Ecto neural progenitor cell (in vitro differentiated cells): ENCODE measurements at regions not wholly inside any gene's neighbourhood (a gene's known extent, or its start where the extent isn't known, plus 50 kb on each side); places are given as distances from the start of the nearest gene placed in this dataset.
"Not testable (repeated sequence)": the region's sequence is repeated elsewhere in the genome, so short reads cannot be mapped to it uniquely, and the experiment has no call there.

Experiments used
- DNase-seq: peaks from one replicate; pipeline ENCODE4 v3.0.0-alpha.2; 2018; ENCODE audit warnings: low spot score

DNA sequence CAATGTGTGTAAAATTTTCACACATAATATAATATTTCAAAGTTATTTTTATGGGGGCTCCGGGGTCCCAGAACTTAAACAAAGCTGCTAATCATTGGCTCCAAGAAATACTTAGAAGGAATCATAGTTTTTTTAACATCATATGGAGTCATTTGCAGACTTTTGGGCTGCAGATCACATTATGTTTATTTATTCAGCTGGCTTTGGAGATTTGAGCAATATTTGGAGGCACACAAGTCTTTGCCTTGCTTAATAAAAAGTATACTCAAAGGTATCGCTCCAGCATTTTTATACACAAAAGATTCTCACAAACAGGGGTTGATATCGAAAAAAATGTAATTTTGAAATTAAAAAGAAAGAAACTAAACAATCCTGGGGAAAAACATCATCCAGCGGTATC is 382.5 kb upstream of the TENM3 start:
- no peak for DNase-seq

DNA sequence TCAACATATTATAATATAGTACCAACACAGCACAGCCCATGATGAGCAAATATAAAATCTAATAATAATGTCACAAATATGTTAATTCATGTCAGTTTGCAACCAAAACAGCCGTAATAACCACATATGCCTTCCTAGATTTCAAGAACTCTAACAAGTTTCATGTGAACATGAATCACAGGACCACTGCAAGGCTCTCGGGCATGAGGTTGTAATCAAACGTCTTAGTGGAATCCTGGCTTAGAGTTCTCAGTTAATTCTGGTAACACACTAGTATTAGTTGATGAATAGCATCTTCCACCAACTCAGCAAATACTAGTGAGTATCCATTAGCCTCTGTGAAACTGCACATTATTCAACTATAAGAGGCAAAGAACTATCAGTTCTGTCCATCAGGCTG is 379.3 kb upstream of the TENM3 start:
- DNase-seq, result no peak

DNA sequence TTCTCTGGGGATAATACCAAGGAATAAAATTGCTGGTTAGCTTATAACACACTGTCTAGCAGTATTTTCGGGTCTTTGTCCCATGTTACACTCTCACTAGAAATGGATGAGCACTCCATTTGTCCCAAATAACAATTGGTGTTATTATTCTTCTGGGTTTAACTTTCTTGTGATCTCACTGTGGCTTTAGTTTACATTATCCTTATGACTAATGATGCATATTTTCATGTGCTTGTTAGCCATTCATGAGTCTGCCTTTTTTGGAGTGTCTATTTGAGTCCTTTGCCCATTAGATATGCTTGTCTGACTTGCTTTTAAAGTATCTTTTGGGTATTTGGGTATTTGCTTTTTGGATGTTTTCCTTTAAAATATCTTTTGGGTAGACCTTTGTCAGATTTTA is 372.9 kb upstream of the TENM3 start:
- no peak for DNase-seq

DNA sequence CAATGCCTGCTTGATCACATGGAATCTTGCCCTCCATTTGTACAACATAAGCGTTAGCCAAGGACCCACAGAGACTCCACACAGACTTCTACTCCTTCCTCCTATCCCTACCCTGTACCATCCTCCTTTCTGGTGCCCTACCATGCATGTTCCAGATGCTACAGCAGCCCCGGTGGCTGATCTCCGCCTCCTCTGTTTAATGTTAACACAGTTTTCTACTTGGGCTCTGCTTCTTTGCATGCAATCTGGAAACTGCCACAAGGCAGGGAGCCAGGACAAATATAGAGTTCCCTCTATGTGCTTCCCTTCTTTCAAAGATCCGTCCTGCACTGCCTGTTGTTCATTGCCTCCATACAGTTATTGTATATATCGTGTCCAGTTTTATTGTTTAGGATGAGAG is 368.6 kb upstream of the TENM3 start:
- DNase-seq, result no peak

DNA sequence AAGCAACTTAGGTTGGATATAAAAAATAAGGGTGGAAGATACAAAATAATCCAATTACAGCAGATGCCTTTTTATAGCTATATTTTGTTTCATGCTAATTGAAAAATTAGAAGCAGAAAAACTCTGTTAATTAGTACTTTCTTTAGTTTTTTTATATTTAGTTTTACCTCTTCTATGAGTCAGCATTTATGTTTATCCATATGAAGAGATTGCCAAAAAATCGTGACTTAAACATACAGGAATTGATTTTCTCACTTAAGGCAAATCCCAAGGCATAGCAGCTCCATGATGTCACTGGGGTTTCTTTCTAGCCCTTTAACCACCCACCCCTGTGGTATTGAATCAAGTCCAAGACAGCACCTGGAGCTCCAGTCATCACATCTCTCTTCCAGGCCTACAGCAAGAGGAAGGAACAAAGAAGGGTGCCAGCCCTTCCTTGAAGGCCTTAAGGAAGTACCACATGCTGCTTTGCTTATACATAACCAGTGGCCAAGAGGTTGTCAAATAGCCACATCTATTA is 365.8 kb upstream of the TENM3 start:
- DNase-seq, result no peak

GRCh38 chr4:181890031-181890430 is 353.2 kb upstream of the TENM3 start:
- no peak for DNase-seq

DNA sequence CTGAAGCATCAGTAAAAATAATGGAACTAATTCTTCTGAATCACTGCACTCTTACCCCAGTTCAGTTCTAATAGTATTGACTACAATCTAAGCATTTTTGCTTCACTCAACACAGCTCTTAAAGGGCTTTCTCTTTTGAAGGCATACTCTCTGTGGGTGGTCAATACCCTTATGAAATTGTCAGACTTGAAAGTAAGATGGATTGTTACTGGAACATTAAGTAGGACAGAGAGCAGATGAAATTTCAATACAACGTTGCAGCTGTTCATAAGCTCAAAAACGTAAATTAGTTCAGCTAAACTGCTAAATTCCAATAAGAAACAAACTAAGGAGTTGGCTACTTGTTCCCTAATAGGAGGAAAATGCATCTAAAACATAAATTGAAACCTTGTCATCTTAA is 352.3 kb upstream of the TENM3 start:
- DNase-seq, result no peak

GRCh38 chr4:181896614-181897013 is 346.6 kb upstream of the TENM3 start:
- DNase-seq, result no peak

- DNase-seq, result no peak
These were observed 345.3 kb upstream of the TENM3 start for GRCh38 chr4:181897935-181898334.

- not testable (repeated sequence) for DNase-seq
These were observed 340.8 kb upstream of the TENM3 start for GRCh38 chr4:181902404-181902803.

DNA sequence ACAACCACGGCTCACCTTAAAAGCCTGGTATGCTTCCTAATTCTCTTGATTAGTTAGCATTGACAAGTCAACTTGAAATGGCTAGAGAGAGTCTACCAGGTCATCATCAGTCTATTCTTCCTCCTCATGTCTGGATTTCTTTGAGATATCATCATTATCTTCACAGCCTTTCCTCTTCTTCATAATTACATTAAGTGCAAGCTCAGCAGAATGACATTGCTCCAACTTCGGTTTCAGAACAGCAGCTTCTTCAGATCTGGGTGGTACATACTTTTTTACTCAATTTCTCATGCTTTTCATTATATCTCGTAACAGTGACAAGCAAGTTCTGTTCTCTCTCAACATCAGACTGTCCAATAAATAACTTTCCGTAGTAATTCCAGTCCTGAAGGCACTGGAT is 337.5 kb upstream of the TENM3 start:
- no peak for DNase-seq

- no peak for DNase-seq
These were observed 335.0 kb upstream of the TENM3 start for GRCh38 chr4:181908168-181908567.

DNA sequence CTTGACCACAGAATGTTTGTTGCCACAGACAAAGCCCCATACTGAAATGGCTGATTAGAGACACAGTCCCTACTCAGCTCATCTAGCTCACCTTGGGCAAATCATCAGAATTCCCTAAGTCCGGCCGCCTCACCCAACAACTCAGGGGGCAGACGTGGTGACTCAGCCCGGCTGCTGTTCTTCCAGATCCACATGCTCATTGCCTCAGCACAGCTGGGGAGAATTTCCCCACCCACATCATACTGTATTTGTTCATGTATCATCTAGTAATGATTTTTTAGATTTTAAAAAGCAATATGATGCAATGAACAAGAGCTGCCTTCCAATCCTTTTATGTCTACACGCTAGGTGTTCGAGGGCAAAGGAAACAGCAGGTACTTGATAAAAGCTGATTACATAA is 333.8 kb upstream of the TENM3 start:
- DNase-seq, result no peak

GRCh38 chr4:181911420-181911819 is 331.8 kb upstream of the TENM3 start:
- no peak for DNase-seq

DNA sequence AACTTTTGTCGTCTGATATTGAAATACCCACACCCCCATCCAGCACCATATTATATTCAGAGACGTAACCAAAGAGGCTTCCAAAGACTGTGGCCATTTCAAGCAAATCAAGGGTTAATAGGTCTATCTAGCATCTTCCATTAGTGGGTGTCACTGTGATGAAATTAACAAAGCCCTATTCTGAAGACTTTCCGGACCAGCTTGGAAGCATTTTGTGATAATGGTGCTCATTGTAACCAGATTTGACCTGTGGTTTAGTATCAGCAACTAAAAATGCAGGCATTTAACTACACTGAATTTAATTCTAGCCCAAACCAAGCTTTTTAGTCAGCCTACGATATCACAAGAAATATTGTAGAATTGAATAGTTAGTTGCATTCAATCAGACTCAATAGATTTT is 309.7 kb upstream of the TENM3 start:
- DNase-seq, result no peak

DNA sequence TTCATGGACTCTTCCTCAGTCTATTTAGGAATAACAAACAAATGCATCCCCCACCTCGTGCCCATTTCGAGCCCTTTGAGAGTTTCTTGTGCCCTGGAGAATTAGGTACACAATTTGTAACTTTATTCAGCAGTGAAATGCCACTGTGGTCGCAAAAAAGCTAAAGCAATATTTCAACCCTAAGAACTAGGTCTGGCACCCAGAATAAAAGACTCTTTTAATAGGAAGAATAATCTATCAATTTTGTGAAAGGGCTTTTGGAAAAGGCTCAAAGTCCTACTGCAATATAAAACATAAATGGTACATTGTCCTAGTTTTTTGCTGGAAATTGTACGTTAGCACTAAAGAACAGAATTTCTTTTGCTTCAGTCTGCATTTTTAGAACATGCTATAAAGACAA is 304.6 kb upstream of the TENM3 start:
- DNase-seq, result no peak

- DNase-seq, result no peak
These were observed 303.8 kb upstream of the TENM3 start for GRCh38 chr4:181939199-181939945.

DNA sequence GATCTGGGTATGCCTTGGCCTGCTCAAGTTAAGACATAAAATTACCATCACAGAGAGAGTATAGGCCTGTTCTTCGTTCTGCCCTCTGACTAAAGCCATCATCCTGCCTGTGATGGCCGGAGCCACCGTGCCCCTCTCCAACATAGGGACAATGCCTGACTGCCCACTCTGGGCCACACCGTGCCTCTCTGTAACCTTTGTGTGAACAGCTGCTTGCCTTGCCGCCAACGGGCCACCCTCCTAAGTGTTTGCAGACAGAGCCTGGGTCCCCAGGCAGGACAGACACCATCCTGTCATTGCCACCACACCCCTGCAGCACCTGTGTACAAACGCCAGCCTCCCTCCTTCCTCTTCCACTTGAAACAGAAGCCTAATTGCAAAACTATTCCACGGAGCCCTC is 298.7 kb upstream of the TENM3 start:
- DNase-seq, result no peak

GRCh38 chr4:181946902-181947301 is 296.3 kb upstream of the TENM3 start:
- no peak for DNase-seq

DNA sequence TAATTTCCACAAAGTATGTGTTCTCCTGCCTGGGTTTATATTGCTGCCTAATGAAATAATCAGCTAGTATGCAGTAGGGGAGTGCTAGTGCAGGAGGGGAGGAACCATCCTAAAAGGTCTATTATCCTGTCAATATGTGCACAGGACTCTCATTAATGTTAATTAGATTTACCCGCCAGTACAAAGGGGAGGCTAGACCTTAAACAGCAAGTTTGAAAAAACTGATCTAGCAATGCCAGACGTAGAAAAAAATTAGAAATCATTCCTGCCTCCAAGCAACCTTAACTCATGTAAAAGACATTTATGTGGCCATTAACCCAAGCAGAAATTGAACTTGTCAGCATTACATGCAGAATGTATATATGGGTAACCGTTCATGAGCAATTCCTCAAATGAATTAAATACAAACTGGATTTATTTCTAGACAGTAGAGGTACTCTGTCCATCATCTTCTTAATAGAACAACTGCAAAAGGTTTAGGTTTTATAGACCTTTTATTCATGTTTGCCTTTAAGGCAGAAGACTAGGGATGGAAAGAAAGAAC is 294.3 kb upstream of the TENM3 start:
- no peak for DNase-seq

GRCh38 chr4:181949704-181950312 is 293.4 kb upstream of the TENM3 start:
- no peak for DNase-seq

- DNase-seq, result no peak
These were observed 292.7 kb upstream of the TENM3 start for GRCh38 chr4:181950372-181951127.

- DNase-seq, result no peak
These were observed 291.9 kb upstream of the TENM3 start for GRCh38 chr4:181951265-181951664.
